Osteocyte (in vitro differentiated cells): ENCODE measurements at regions not wholly inside any gene's neighbourhood (a gene's known extent, or its start where the extent isn't known, plus 50 kb on each side); places are given as distances from the start of the nearest gene placed in this dataset.

Experiments
- DNase-seq: peaks from one replicate; pipeline ENCODE4 v3.0.0; 2021; ENCODE audit warnings: mixed read lengths; ENCODE audit not compliant: unreplicated experiment; ENCODE audit errors: extremely low spot score
- H3K27ac Mint-ChIP-seq: one replicate; pipeline ENCODE4 v1.8.0; 2021; ENCODE audit warnings: mild to moderate bottlenecking, mixed read lengths; ENCODE audit not compliant: unreplicated experiment
- H3K27me3 Mint-ChIP-seq: one replicate; pipeline ENCODE4 v1.8.0; 2021; ENCODE audit warnings: mixed read lengths; ENCODE audit not compliant: unreplicated experiment
- H3K36me3 Mint-ChIP-seq: one replicate; pipeline ENCODE4 v1.8.0; 2021; ENCODE audit warnings: mixed read lengths; ENCODE audit not compliant: unreplicated experiment
- H3K4me1 Mint-ChIP-seq: one replicate; pipeline ENCODE4 v1.8.0; 2021; ENCODE audit warnings: mixed read lengths; ENCODE audit not compliant: unreplicated experiment
- H3K4me3 Mint-ChIP-seq: one replicate; pipeline ENCODE4 v1.8.0; 2021; ENCODE audit warnings: mild to moderate bottlenecking, moderate library complexity, mixed read lengths; ENCODE audit not compliant: unreplicated experiment
- H3K9me3 Mint-ChIP-seq: one replicate; pipeline ENCODE4 v1.8.0; 2021; ENCODE audit warnings: mixed read lengths; ENCODE audit not compliant: unreplicated experiment
- CTCF ChIP-seq: fragments of 200-600 bp; sonication (generic); IDR thresholded peaks from 2 replicates; pipeline ENCODE4 v1.5.0; 2021; ENCODE audit warnings: antibody characterized with exemption, mild to moderate bottlenecking, moderate library complexity

GRCh38 chrX:146396409-146396808, 413.2 kb upstream of the CXorf51B start:
- DNase-seq: no peak
- no peaks in the 10 kb centered on the region for H3K27me3 Mint-ChIP-seq
- H3K36me3 Mint-ChIP-seq: no peaks in the 10 kb centered on the region
- no peak for TF ChIP-seq CTCF
- H3K4me1 Mint-ChIP-seq: no peaks in the 10 kb centered on the region
- H3K9me3 Mint-ChIP-seq: peaks cover 52% of the 10 kb centered on the region
- H3K4me3 Mint-ChIP-seq: no peak overlapping the region
- no peak overlapping the region for H3K27ac Mint-ChIP-seq

GRCh38 chrX:146409528-146409927, 400.0 kb upstream of the CXorf51B start:
- Mint-ChIP-seq H3K36me3 (no peaks in the 10 kb centered on the region), H3K4me3 (no peak overlapping the region), H3K4me1 (no peaks in the 10 kb centered on the region), H3K27ac (no peak overlapping the region), H3K9me3 (peaks cover 59% of the 10 kb centered on the region), H3K27me3 (no peaks in the 10 kb centered on the region)
- no peak for DNase-seq
- no peak for TF ChIP-seq CTCF

- Mint-ChIP-seq H3K27me3 (no peaks in the 10 kb centered on the region), H3K4me3 (no peak overlapping the region), H3K4me1 (no peaks in the 10 kb centered on the region), H3K36me3 (no peaks in the 10 kb centered on the region), H3K9me3 (peaks cover 81% of the 10 kb centered on the region), H3K27ac (no peak overlapping the region)
- TF ChIP-seq CTCF: no peak
- no peak for DNase-seq
Measured at GRCh38 chrX:146424422-146424821, 385.1 kb upstream of the CXorf51B start.

- no peak for TF ChIP-seq CTCF
- no peak for DNase-seq
- no peaks in the 10 kb centered on the region for H3K4me1 Mint-ChIP-seq
- no peak overlapping the region for H3K4me3 Mint-ChIP-seq
- peaks cover 64% of the 10 kb centered on the region for H3K9me3 Mint-ChIP-seq
- no peak overlapping the region for H3K27ac Mint-ChIP-seq
- no peaks in the 10 kb centered on the region for H3K27me3 Mint-ChIP-seq
- H3K36me3 Mint-ChIP-seq: no peaks in the 10 kb centered on the region
Measured at GRCh38 chrX:146433771-146434170, 375.8 kb upstream of the CXorf51B start.

- H3K4me3 Mint-ChIP-seq: no peak overlapping the region
- H3K9me3 Mint-ChIP-seq: peaks cover 70% of the 10 kb centered on the region
- no peak overlapping the region for H3K27ac Mint-ChIP-seq
- H3K4me1 Mint-ChIP-seq: no peaks in the 10 kb centered on the region
- H3K36me3 Mint-ChIP-seq: no peaks in the 10 kb centered on the region
- no peak for TF ChIP-seq CTCF
- no peak for DNase-seq
- H3K27me3 Mint-ChIP-seq: no peaks in the 10 kb centered on the region
Measured at GRCh38 chrX:146435472-146435871, 374.1 kb upstream of the CXorf51B start.
